HUES64 (cell line): ENCODE measurements at regions not wholly inside any gene's neighbourhood (a gene's known extent, or its start where the extent isn't known, plus 50 kb on each side); places are given as distances from the start of the nearest gene placed in this dataset.

Experiments
- H3K27ac ChIP-seq: 2 replicates; pipeline ENCODE4 v1.7.0; 2013; ENCODE audit warnings: low read depth, low read length, inconsistent platforms
- H3K27me3 ChIP-seq: 2 replicates; pipeline ENCODE4 v1.6.1; 2013; ENCODE audit warnings: mild to moderate bottlenecking, low read length; ENCODE audit not compliant: insufficient read depth
- H3K36me3 ChIP-seq: 2 replicates; pipeline ENCODE4 v1.6.1; 2013; ENCODE audit warnings: mild to moderate bottlenecking, low read length; ENCODE audit not compliant: insufficient read depth
- H3K4me1 ChIP-seq: 2 replicates; pipeline ENCODE4 v1.6.1; 2013; ENCODE audit warnings: mild to moderate bottlenecking, low read length, moderate library complexity; ENCODE audit not compliant: insufficient read depth
- H3K4me3 ChIP-seq: 2 replicates; pipeline ENCODE4 v1.5.1; 2013; ENCODE audit warnings: mild to moderate bottlenecking, low read length, moderate library complexity
- H3K9ac ChIP-seq: 2 replicates; pipeline ENCODE4 v1.6.1; 2013; ENCODE audit warnings: mild to moderate bottlenecking, low read depth, low read length
- H3K9me3 ChIP-seq: 2 replicates; pipeline ENCODE4 v1.6.1; 2013; ENCODE audit warnings: low read depth, low read length; ENCODE audit not compliant: insufficient read depth
- WGBS: fragments of 150-250, 120-280 bp; methylation state at CpG from one replicate; pipeline ENCODE4 v1.1.7; 2013; ENCODE audit warnings: missing lambda C conversion rate; 5-methylcytosine and 5-hydroxymethylcytosine counted together

- WGBS: 95% methylated on average over 3 of the region's 3 CpGs
- Histone ChIP-seq H3K36me3 (no peaks in the 10 kb centered on the region), H3K27me3 (no peaks in the 10 kb centered on the region), H3K4me3 (no peak overlapping the region), H3K27ac (no peak overlapping the region), H3K9me3 (no peaks in the 10 kb centered on the region), H3K9ac (no peak overlapping the region), H3K4me1 (no peaks in the 10 kb centered on the region)
Measured at GRCh38 chr13:108387156-108387555, 117.6 kb downstream of the TNFSF13B start.

- H3K9me3 ChIP-seq: no peaks in the 10 kb centered on the region
- H3K36me3 ChIP-seq: no peaks in the 10 kb centered on the region
- no peak overlapping the region for H3K9ac ChIP-seq
- peaks cover 6% of the 10 kb centered on the region; the same call in 1 of the 2 replicates for H3K4me1 ChIP-seq
- H3K27ac ChIP-seq: no peak overlapping the region
- H3K4me3 ChIP-seq: no peak overlapping the region
- no peaks in the 10 kb centered on the region for H3K27me3 ChIP-seq
- 77% methylated on average over 2 of the region's 2 CpGs for WGBS
Measured at GRCh38 chr13:108402850-108403249, 133.3 kb downstream of the TNFSF13B start.

GRCh38 chr13:108407495-108407894 is 138.0 kb downstream of the TNFSF13B start:
- WGBS: no CpG with 5 or more reads among the region's 2 CpGs
- no peak overlapping the region for H3K27ac ChIP-seq
- H3K9ac ChIP-seq: no peak overlapping the region
- H3K27me3 ChIP-seq: no peaks in the 10 kb centered on the region
- H3K9me3 ChIP-seq: no peaks in the 10 kb centered on the region
- no peaks in the 10 kb centered on the region for H3K36me3 ChIP-seq
- peaks cover 3% of the 10 kb centered on the region; the same call in 1 of the 2 replicates for H3K4me1 ChIP-seq
- no peak overlapping the region for H3K4me3 ChIP-seq

- H3K27me3 ChIP-seq: no peaks in the 10 kb centered on the region
- no peak overlapping the region for H3K9ac ChIP-seq
- no peaks in the 10 kb centered on the region for H3K36me3 ChIP-seq
- H3K27ac ChIP-seq: no peak overlapping the region
- WGBS: 70% methylated on average over 2 of the region's 2 CpGs
- no peaks in the 10 kb centered on the region for H3K4me1 ChIP-seq
- no peak overlapping the region for H3K4me3 ChIP-seq
- H3K9me3 ChIP-seq: no peaks in the 10 kb centered on the region
Measured at GRCh38 chr13:108408672-108409071, 139.2 kb downstream of the TNFSF13B start.

GRCh38 chr13:108409730-108410129 is 140.2 kb downstream of the TNFSF13B start:
- H3K9me3 ChIP-seq: no peaks in the 10 kb centered on the region
- no peaks in the 10 kb centered on the region for H3K4me1 ChIP-seq
- no peaks in the 10 kb centered on the region for H3K27me3 ChIP-seq
- H3K36me3 ChIP-seq: no peaks in the 10 kb centered on the region
- no peak overlapping the region for H3K9ac ChIP-seq
- no peak overlapping the region for H3K27ac ChIP-seq
- H3K4me3 ChIP-seq: no peak overlapping the region

- 95% methylated on average over 6 of the region's 6 CpGs for WGBS
- H3K4me3 ChIP-seq: no peak overlapping the region
Measured at GRCh38 chr13:108419768-108420167, 150.2 kb downstream of the TNFSF13B start.

GRCh38 chr13:108425056-108425455 is 155.5 kb downstream of the TNFSF13B start:
- no peaks in the 10 kb centered on the region for H3K27me3 ChIP-seq
- H3K27ac ChIP-seq: no peak overlapping the region
- H3K9ac ChIP-seq: no peak overlapping the region
- no peak overlapping the region for H3K4me3 ChIP-seq
- 96% methylated on average over 4 of the region's 4 CpGs for WGBS
- H3K4me1 ChIP-seq: peaks cover 7% of the 10 kb centered on the region; the same call in 1 of the 2 replicates
- no peaks in the 10 kb centered on the region for H3K9me3 ChIP-seq
- H3K36me3 ChIP-seq: no peaks in the 10 kb centered on the region

More at GRCh38 chr13:108419768-108420167, 150.2 kb downstream of the TNFSF13B start:
- H3K9ac ChIP-seq: no peak overlapping the region
- no peaks in the 10 kb centered on the region for H3K36me3 ChIP-seq
- H3K9me3 ChIP-seq: no peaks in the 10 kb centered on the region
- H3K27me3 ChIP-seq: no peaks in the 10 kb centered on the region
- no peak overlapping the region for H3K27ac ChIP-seq
- H3K4me1 ChIP-seq: no peaks in the 10 kb centered on the region

GRCh38 chr13:108426893-108427292 is 157.4 kb downstream of the TNFSF13B start:
- no peak overlapping the region for H3K9ac ChIP-seq
- peaks cover 7% of the 10 kb centered on the region; the same call in 1 of the 2 replicates for H3K4me1 ChIP-seq
- no peaks in the 10 kb centered on the region for H3K9me3 ChIP-seq
- H3K4me3 ChIP-seq: no peak overlapping the region
- H3K27me3 ChIP-seq: no peaks in the 10 kb centered on the region
- 93% methylated on average over 1 of the region's 1 CpG for WGBS
- H3K36me3 ChIP-seq: no peaks in the 10 kb centered on the region
- no peak overlapping the region for H3K27ac ChIP-seq

- 77% methylated on average over 3 of the region's 4 CpGs for WGBS
- no peaks in the 10 kb centered on the region for H3K27me3 ChIP-seq
- peaks cover 7% of the 10 kb centered on the region; the same call in 1 of the 2 replicates for H3K4me1 ChIP-seq
- H3K36me3 ChIP-seq: no peaks in the 10 kb centered on the region
- H3K27ac ChIP-seq: no peak overlapping the region
- no peak overlapping the region for H3K9ac ChIP-seq
- H3K4me3 ChIP-seq: no peak overlapping the region
- no peaks in the 10 kb centered on the region for H3K9me3 ChIP-seq
Measured at GRCh38 chr13:108427355-108427754, 157.8 kb downstream of the TNFSF13B start.

- no peak overlapping the region for H3K4me3 ChIP-seq
- WGBS: 93% methylated on average over 2 of the region's 2 CpGs
- no peaks in the 10 kb centered on the region for H3K27me3 ChIP-seq
- no peak overlapping the region for H3K9ac ChIP-seq
- H3K9me3 ChIP-seq: no peaks in the 10 kb centered on the region
- peaks cover 7% of the 10 kb centered on the region; the same call in 1 of the 2 replicates for H3K4me1 ChIP-seq
- H3K27ac ChIP-seq: no peak overlapping the region
- no peaks in the 10 kb centered on the region for H3K36me3 ChIP-seq
Measured at GRCh38 chr13:108428691-108429090, 159.2 kb downstream of the TNFSF13B start.

GRCh38 chr13:108433976-108434755 is 164.6 kb downstream of the TNFSF13B start:
- Histone ChIP-seq H3K4me1 (no peaks in the 10 kb centered on the region), H3K9me3 (no peaks in the 10 kb centered on the region), H3K27ac (no peak overlapping the region), H3K36me3 (no peaks in the 10 kb centered on the region), H3K4me3 (no peak overlapping the region), H3K27me3 (no peaks in the 10 kb centered on the region), H3K9ac (no peak overlapping the region)
- WGBS: 99% methylated on average over 4 of the region's 4 CpGs
